ENCODE measurements at regions not wholly inside any gene's neighbourhood (a gene's known extent, or its start where the extent isn't known, plus 50 kb on each side); places are given as distances from the start of the nearest gene placed in this dataset.

GRCh38 chr13:22000191-22000590 lies 329.3 kb downstream of the FGF9 start:
- TF ChIP-seq CTCF (conservative IDR thresholded peaks at IDR 0.05; ENCODE audit: low read depth, low read length), result no peak
- no peak for TF ChIP-seq POLR2A (IDR thresholded peaks at IDR 0.05; ENCODE audit: low read depth, low read length)
- no peak for TF ChIP-seq NFE2L2 (IDR thresholded peaks at IDR 0.05; ENCODE audit: low read depth, low read length)
- TF ChIP-seq SMC3 (IDR thresholded peaks at IDR 0.05; ENCODE audit: low read depth, low read length), result no peak
- TF ChIP-seq USF2 (IDR thresholded peaks at IDR 0.05; ENCODE audit: low read depth, low read length), result no peak
- TF ChIP-seq MAZ (IDR thresholded peaks at IDR 0.05; ENCODE audit: borderline replicate concordance, low read depth, low read length), result no peak
- TF ChIP-seq RCOR1 (IDR thresholded peaks at IDR 0.05; ENCODE audit: insufficient replicate concordance, low read length), result no peak
- no peak for TF ChIP-seq BHLHE40 (IDR thresholded peaks at IDR 0.05; ENCODE audit: low read depth, low read length)
- no peak for TF ChIP-seq RFX5 (IDR thresholded peaks at IDR 0.05; ENCODE audit: low read depth, low read length)
- TF ChIP-seq RAD21 (IDR thresholded peaks at IDR 0.05; ENCODE audit: low read length), result no peak
